Activated CD8-positive, alpha-beta memory T cell treated with anti-CD3 and anti-CD28 coated beads, Interleukin-2, amount 10 ng/mL, durations not matched to agents 7 days and 5 days (primary cell): ENCODE measurements at regions not wholly inside any gene's neighbourhood (a gene's known extent, or its start where the extent isn't known, plus 50 kb on each side); places are given as distances from the start of the nearest gene placed in this dataset.

Source experiments
- ATAC-seq: fragments of 150-1000 bp; cut with Tn5 transposase; one replicate; pipeline ENCODE4 v1.10.0; 2021; ENCODE audit warnings: moderate library complexity
- CTCF ChIA-PET: fragments of 350-600 bp; sonication (Branson Sonifier 250); formaldehyde crosslinking; loops from one replicate; lab custom pipeline; 2021; ENCODE audit warnings: antibody characterized with exemption; lab: Charles Lee
- DNase-seq: peaks from one replicate; pipeline ENCODE4 v3.0.0-alpha.2; 2020
- H3K27ac Mint-ChIP-seq: one replicate; pipeline ENCODE4 v1.8.0; 2021; ENCODE audit warnings: mild to moderate bottlenecking, mixed read lengths
- H3K27me3 Mint-ChIP-seq: one replicate; pipeline ENCODE4 v1.8.0; 2021; ENCODE audit warnings: mixed read lengths
- H3K36me3 Mint-ChIP-seq: one replicate; pipeline ENCODE4 v1.8.0; 2021; ENCODE audit warnings: mild to moderate bottlenecking, mixed read lengths
- H3K4me1 Mint-ChIP-seq: one replicate; pipeline ENCODE4 v1.8.0; 2021; ENCODE audit warnings: mixed read lengths
- H3K4me3 Mint-ChIP-seq: one replicate; pipeline ENCODE4 v1.8.0; 2021; ENCODE audit warnings: mild to moderate bottlenecking, moderate library complexity, mixed read lengths
- H3K9me3 Mint-ChIP-seq: one replicate; pipeline ENCODE4 v1.8.0; 2022; ENCODE audit warnings: low read depth, mixed read lengths

DNA sequence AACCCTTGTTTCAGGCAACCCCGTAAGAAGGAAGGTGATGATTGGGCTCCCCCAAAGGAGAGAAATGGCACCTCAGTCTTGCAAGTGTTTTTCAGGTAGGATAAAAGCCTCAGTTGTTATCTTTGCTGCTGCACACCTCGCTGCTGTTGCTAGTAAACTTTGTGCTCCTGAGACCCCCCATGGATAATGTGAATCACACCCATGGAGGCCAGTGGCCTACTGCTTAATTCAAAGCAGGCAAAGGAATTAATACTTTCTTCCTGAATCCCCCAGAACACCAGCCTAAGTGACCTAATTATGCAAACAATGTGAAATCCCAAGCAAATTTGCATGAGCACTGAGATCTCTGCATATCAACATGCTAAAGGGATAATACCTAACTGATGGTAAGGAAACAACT, 337.5 kb downstream of the GRIA2 start:
- CTCF ChIA-PET: no interaction called here
- Mint-ChIP-seq H3K27ac (no peak overlapping the region), H3K36me3 (no peaks in the 10 kb centered on the region), H3K4me1 (no peaks in the 10 kb centered on the region), H3K27me3 (no peaks in the 10 kb centered on the region), H3K9me3 (no peaks in the 10 kb centered on the region), H3K4me3 (no peak overlapping the region)
- DNase-seq: no peak
- ATAC-seq: no peak

- CTCF ChIA-PET: no interaction called here
- peaks cover 9% of the 10 kb centered on the region for H3K9me3 Mint-ChIP-seq
- H3K27ac Mint-ChIP-seq: no peak overlapping the region
- no peak for ATAC-seq
- no peak for DNase-seq
- no peaks in the 10 kb centered on the region for H3K4me1 Mint-ChIP-seq
- no peaks in the 10 kb centered on the region for H3K27me3 Mint-ChIP-seq
- no peak overlapping the region for H3K4me3 Mint-ChIP-seq
- no peaks in the 10 kb centered on the region for H3K36me3 Mint-ChIP-seq
Observed at GRCh38 chr4:157550028-157550427, 329.5 kb downstream of the GRIA2 start.

- CTCF ChIA-PET: no interaction called here
- H3K4me1 Mint-ChIP-seq: no peaks in the 10 kb centered on the region
Observed at GRCh38 chr4:157527954-157528353, 307.4 kb downstream of the GRIA2 start.

GRCh38 chr4:157521906-157522305, 301.4 kb downstream of the GRIA2 start:
- no peak overlapping the region for H3K27ac Mint-ChIP-seq
- peaks cover 10% of the 10 kb centered on the region for H3K9me3 Mint-ChIP-seq
- H3K4me3 Mint-ChIP-seq: no peak overlapping the region
- ATAC-seq: no peak
- DNase-seq: no peak
- no peaks in the 10 kb centered on the region for H3K27me3 Mint-ChIP-seq
- H3K4me1 Mint-ChIP-seq: no peaks in the 10 kb centered on the region
- H3K36me3 Mint-ChIP-seq: no peaks in the 10 kb centered on the region
- CTCF ChIA-PET: no interaction called here

More at GRCh38 chr4:157527954-157528353, 307.4 kb downstream of the GRIA2 start:
- Mint-ChIP-seq H3K9me3 (peaks cover 21% of the 10 kb centered on the region), H3K36me3 (no peaks in the 10 kb centered on the region), H3K27me3 (no peaks in the 10 kb centered on the region), H3K4me3 (no peak overlapping the region), H3K27ac (no peak overlapping the region)
- no peak for ATAC-seq
- no peak for DNase-seq

DNA sequence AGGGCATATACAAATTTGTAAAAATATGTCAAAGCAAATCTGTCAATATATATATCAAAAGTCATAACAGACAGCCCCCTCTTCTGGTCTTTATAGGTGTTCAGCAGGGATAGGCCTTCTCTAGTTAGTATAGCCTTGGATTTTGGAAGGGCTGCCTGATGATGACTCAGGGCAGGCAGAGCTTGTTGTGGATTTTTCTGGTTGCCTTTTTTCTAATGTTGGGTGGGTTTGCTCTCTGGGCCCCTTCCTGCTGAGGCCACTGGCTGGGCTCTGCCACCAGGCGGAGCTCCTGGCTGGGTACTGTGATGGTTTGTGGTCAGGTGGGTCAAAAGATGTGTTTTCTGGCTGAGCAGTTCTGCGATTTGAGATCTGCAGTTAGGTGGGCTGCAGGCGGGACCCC, 294.2 kb downstream of the GRIA2 start:
- CTCF ChIA-PET: no interaction called here
- no peaks in the 10 kb centered on the region for H3K36me3 Mint-ChIP-seq
- ATAC-seq: no peak
- no peaks in the 10 kb centered on the region for H3K9me3 Mint-ChIP-seq
- no peak for DNase-seq
- H3K27me3 Mint-ChIP-seq: no peaks in the 10 kb centered on the region
- no peaks in the 10 kb centered on the region for H3K4me1 Mint-ChIP-seq
- no peak overlapping the region for H3K4me3 Mint-ChIP-seq
- no peak overlapping the region for H3K27ac Mint-ChIP-seq

DNA sequence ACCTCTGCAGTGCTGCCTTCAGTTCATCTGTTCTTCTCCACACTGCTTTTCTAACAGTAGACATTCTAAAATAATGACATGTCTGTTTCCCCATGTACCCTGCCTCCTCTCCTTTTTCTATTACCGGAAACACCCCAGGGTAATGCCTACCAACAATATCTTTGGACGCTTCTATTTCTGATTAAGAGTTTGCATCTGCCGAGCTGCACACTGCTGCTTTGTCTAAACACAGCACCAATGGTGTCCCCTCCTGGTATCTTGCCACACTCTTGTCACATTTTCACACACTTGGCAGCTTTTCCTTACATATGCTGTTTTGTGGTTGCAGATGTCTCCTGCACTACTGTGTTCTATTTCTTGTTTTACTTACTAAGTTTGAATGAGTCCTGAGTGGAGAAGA, 288.8 kb downstream of the GRIA2 start:
- Mint-ChIP-seq H3K4me1 (no peaks in the 10 kb centered on the region), H3K27ac (no peak overlapping the region), H3K27me3 (no peaks in the 10 kb centered on the region), H3K36me3 (no peaks in the 10 kb centered on the region), H3K4me3 (no peak overlapping the region), H3K9me3 (no peaks in the 10 kb centered on the region)
- no peak for ATAC-seq
- CTCF ChIA-PET: no interaction called here
- DNase-seq: no peak

DNA sequence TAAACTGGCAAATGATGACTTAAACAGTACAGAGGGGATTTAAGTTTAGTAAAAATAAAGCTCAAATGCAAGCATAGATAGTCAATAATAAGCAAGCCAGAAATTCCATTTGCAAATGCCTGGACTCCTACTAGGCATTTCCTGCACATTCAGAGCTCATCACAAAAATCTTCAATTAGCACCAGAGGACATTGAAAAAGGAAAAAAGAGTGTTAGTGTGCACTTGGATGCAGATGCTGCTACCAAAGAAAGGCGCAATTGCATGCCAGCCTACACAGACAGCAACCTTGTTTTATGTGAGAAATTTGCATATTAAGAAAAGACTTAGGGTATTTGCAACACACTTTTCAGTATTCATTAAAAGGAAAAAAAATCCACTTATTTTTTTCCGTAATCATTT, 282.1 kb downstream of the GRIA2 start:
- Mint-ChIP-seq H3K4me3 (no peak overlapping the region), H3K27ac (no peak overlapping the region), H3K36me3 (no peaks in the 10 kb centered on the region), H3K4me1 (no peaks in the 10 kb centered on the region), H3K27me3 (no peaks in the 10 kb centered on the region), H3K9me3 (no peaks in the 10 kb centered on the region)
- ATAC-seq (no peak), DNase-seq (no peak)
- CTCF ChIA-PET: no interaction called here

DNA sequence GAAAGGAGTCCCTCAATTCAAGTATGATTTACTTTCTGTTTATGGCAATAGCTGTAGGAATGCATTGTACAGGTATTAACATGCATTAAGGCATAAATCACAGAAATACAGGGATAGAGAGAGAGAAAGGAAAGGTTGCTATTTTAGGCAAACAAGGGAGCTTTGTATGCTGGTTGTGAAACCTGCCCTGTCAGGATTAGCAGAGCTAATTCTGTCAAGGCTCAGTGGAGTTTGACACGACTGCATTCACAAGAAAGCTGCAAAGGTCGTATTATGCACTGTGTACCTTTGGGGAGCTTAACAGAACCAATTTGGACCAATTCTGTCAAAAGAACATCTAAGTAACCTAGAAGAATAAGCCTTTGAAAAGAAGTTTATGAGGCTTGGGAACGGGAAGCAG, 239.3 kb downstream of the GRIA2 start:
- CTCF ChIA-PET: interaction anchor here (0.7 kb wide), 1 partner anchor 48 kb away, joined by 3 read pairs; no protein-coding TSS in a partner anchor

GRCh38 chr4:157447195-157447594, 226.7 kb downstream of the GRIA2 start:
- Mint-ChIP-seq H3K9me3 (peaks cover 4% of the 10 kb centered on the region), H3K27me3 (no peaks in the 10 kb centered on the region), H3K4me3 (no peak overlapping the region), H3K36me3 (no peaks in the 10 kb centered on the region), H3K27ac (no peak overlapping the region), H3K4me1 (no peaks in the 10 kb centered on the region)
- DNase-seq (no peak), ATAC-seq (no peak)
- CTCF ChIA-PET: no interaction called here

More for the DNA sequence above, 239.3 kb downstream of the GRIA2 start:
- Mint-ChIP-seq H3K27ac (no peak overlapping the region), H3K36me3 (no peaks in the 10 kb centered on the region), H3K4me1 (no peaks in the 10 kb centered on the region), H3K4me3 (no peak overlapping the region), H3K9me3 (peaks cover 15% of the 10 kb centered on the region), H3K27me3 (no peaks in the 10 kb centered on the region)
- DNase-seq (no peak), ATAC-seq (no peak)

GRCh38 chr4:157444014-157444413, 223.5 kb downstream of the GRIA2 start:
- Mint-ChIP-seq H3K4me3 (no peak overlapping the region), H3K27ac (no peak overlapping the region), H3K27me3 (no peaks in the 10 kb centered on the region), H3K9me3 (peaks cover 6% of the 10 kb centered on the region), H3K4me1 (no peaks in the 10 kb centered on the region), H3K36me3 (no peaks in the 10 kb centered on the region)
- CTCF ChIA-PET: no interaction called here
- DNase-seq: no peak
- no peak for ATAC-seq

DNA sequence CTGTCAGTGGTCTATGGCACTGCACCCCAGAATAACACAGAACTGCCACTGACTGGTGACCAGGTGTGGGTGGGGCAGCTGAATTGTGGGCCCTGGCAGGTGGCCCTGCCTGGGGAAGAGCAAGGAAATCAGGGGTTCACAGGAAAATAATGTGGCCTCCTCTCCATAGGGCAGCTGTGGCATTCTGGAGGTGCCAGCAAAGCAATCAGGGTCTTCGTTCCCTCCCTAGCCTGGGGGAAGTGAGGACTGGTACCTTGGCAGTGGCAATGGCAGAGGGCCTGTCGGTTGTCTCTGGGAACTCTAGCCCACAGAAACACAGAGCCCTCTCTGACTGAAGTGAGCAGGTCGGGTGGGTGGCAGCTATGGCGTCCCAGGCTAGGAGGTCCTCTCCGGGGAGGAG, 223.0 kb downstream of the GRIA2 start:
- H3K27ac Mint-ChIP-seq: no peak overlapping the region
- CTCF ChIA-PET: no interaction called here
- no peak overlapping the region for H3K4me3 Mint-ChIP-seq
- ATAC-seq (no peak), DNase-seq (no peak)
- no peaks in the 10 kb centered on the region for H3K4me1 Mint-ChIP-seq
- H3K36me3 Mint-ChIP-seq: no peaks in the 10 kb centered on the region
- no peaks in the 10 kb centered on the region for H3K27me3 Mint-ChIP-seq
- peaks cover 6% of the 10 kb centered on the region for H3K9me3 Mint-ChIP-seq

- Mint-ChIP-seq H3K4me1 (no peaks in the 10 kb centered on the region), H3K9me3 (peaks cover 2% of the 10 kb centered on the region), H3K36me3 (no peaks in the 10 kb centered on the region), H3K4me3 (no peak overlapping the region), H3K27me3 (no peaks in the 10 kb centered on the region), H3K27ac (no peak overlapping the region)
- DNase-seq (no peak), ATAC-seq (no peak)
- CTCF ChIA-PET: no interaction called here
Observed at GRCh38 chr4:157425897-157426296, 205.4 kb downstream of the GRIA2 start.

GRCh38 chr4:157423526-157424020, 203.0 kb downstream of the GRIA2 start:
- no peaks in the 10 kb centered on the region for H3K27me3 Mint-ChIP-seq
- ATAC-seq: no peak
- no peak for DNase-seq
- no peak overlapping the region for H3K27ac Mint-ChIP-seq
- H3K4me3 Mint-ChIP-seq: no peak overlapping the region
- peaks cover 4% of the 10 kb centered on the region for H3K9me3 Mint-ChIP-seq
- H3K36me3 Mint-ChIP-seq: no peaks in the 10 kb centered on the region
- no peaks in the 10 kb centered on the region for H3K4me1 Mint-ChIP-seq
- CTCF ChIA-PET: no interaction called here

GRCh38 chr4:157421365-157421764, 200.8 kb downstream of the GRIA2 start:
- no peaks in the 10 kb centered on the region for H3K36me3 Mint-ChIP-seq
- no peaks in the 10 kb centered on the region for H3K27me3 Mint-ChIP-seq
- CTCF ChIA-PET: no interaction called here
- ATAC-seq (no peak), DNase-seq (no peak)
- H3K4me1 Mint-ChIP-seq: no peaks in the 10 kb centered on the region
- no peak overlapping the region for H3K4me3 Mint-ChIP-seq
- no peak overlapping the region for H3K27ac Mint-ChIP-seq
- peaks cover 2% of the 10 kb centered on the region for H3K9me3 Mint-ChIP-seq
